ENCODE measurements at regions not wholly inside any gene's neighbourhood (a gene's known extent, or its start where the extent isn't known, plus 50 kb on each side); places are given as distances from the start of the nearest gene placed in this dataset.

- Histone ChIP-seq H2AFZ (ENCODE audit: low read length) (no peak overlapping the region), H3K36me3 (ENCODE audit: insufficient read depth, low read length) (no peaks in the 10 kb centered on the region), H3K27me3 (ENCODE audit: insufficient read depth, low read length) (no peaks in the 10 kb centered on the region), H3K9me3 (ENCODE audit: low read depth, low read length) (no peaks in the 10 kb centered on the region), H3K4me1 (ENCODE audit: insufficient read depth, low read length) (peaks cover 13% of the 10 kb centered on the region), H3K79me2 (ENCODE audit: insufficient read depth, low read length) (no peaks in the 10 kb centered on the region), H4K20me1 (ENCODE audit: insufficient read depth, low read length) (no peaks in the 10 kb centered on the region), H3K27ac (ENCODE audit: low read depth, low read length) (peak overlapping the region; percentile 95), H3K4me2 (ENCODE audit: insufficient read depth, low read length) (no peak overlapping the region), H3K4me3 (ENCODE audit: insufficient read depth, low read length) (no peak overlapping the region)
- no peak for DNase-seq (ENCODE audit: insufficient read length, low spot score, missing footprints)
- no peak for TF ChIP-seq CTCF (IDR thresholded peaks at IDR 0.05; ENCODE audit: extremely low read depth, low read depth, low read length)
Observed at GRCh38 chr4:147102596-147102995, 156.9 kb upstream of the TTC29 start.

GRCh38 chr4:147103403-147103946 lies 157.8 kb upstream of the TTC29 start:
- Histone ChIP-seq H4K20me1 (ENCODE audit: insufficient read depth, low read length) (no peaks in the 10 kb centered on the region), H3K4me2 (ENCODE audit: insufficient read depth, low read length) (peak overlapping the region; percentile 75), H3K4me3 (ENCODE audit: insufficient read depth, low read length) (peak overlapping the region; percentile 25), H3K9me3 (ENCODE audit: low read depth, low read length) (no peaks in the 10 kb centered on the region), H3K27me3 (ENCODE audit: insufficient read depth, low read length) (no peaks in the 10 kb centered on the region), H3K79me2 (ENCODE audit: insufficient read depth, low read length) (no peaks in the 10 kb centered on the region), H2AFZ (ENCODE audit: low read length) (peak overlapping the region; percentile 38), H3K36me3 (ENCODE audit: insufficient read depth, low read length) (no peaks in the 10 kb centered on the region), H3K4me1 (ENCODE audit: insufficient read depth, low read length) (peaks cover 13% of the 10 kb centered on the region), H3K27ac (ENCODE audit: low read depth, low read length) (peak overlapping the region; percentile 95)
- no peak for TF ChIP-seq CTCF (IDR thresholded peaks at IDR 0.05; ENCODE audit: extremely low read depth, low read depth, low read length)
- DNase-seq (ENCODE audit: insufficient read length, low spot score, missing footprints), result peak; percentile 91

- no peak overlapping the region for H3K4me3 ChIP-seq (ENCODE audit: insufficient read depth, low read length)
- DNase-seq (ENCODE audit: insufficient read length, low spot score, missing footprints), result no peak
- no peak overlapping the region for H3K27ac ChIP-seq (ENCODE audit: low read depth, low read length)
- H3K27me3 ChIP-seq (ENCODE audit: insufficient read depth, low read length), result no peaks in the 10 kb centered on the region
- H3K9me3 ChIP-seq (ENCODE audit: low read depth, low read length), result no peaks in the 10 kb centered on the region
- no peak for TF ChIP-seq CTCF (IDR thresholded peaks at IDR 0.05; ENCODE audit: extremely low read depth, low read depth, low read length)
- H2AFZ ChIP-seq (ENCODE audit: low read length), result peak overlapping the region; percentile 64
- H3K4me2 ChIP-seq (ENCODE audit: insufficient read depth, low read length), result no peak overlapping the region
- H4K20me1 ChIP-seq (ENCODE audit: insufficient read depth, low read length), result no peaks in the 10 kb centered on the region
- H3K4me1 ChIP-seq (ENCODE audit: insufficient read depth, low read length), result peaks cover 13% of the 10 kb centered on the region
- no peaks in the 10 kb centered on the region for H3K79me2 ChIP-seq (ENCODE audit: insufficient read depth, low read length)
- no peaks in the 10 kb centered on the region for H3K36me3 ChIP-seq (ENCODE audit: insufficient read depth, low read length)
Observed at GRCh38 chr4:147104768-147105167, 159.1 kb upstream of the TTC29 start.

- H3K79me2 ChIP-seq (ENCODE audit: insufficient read depth, low read length), result no peaks in the 10 kb centered on the region
- H3K4me1 ChIP-seq (ENCODE audit: insufficient read depth, low read length), result peaks cover 7% of the 10 kb centered on the region
- no peak for TF ChIP-seq CTCF (IDR thresholded peaks at IDR 0.05; ENCODE audit: extremely low read depth, low read depth, low read length)
- H3K4me3 ChIP-seq (ENCODE audit: insufficient read depth, low read length), result no peak overlapping the region
- no peaks in the 10 kb centered on the region for H3K9me3 ChIP-seq (ENCODE audit: low read depth, low read length)
- no peak for DNase-seq (ENCODE audit: insufficient read length, low spot score, missing footprints)
- peaks cover 2% of the 10 kb centered on the region for H4K20me1 ChIP-seq (ENCODE audit: insufficient read depth, low read length)
- no peak overlapping the region for H2AFZ ChIP-seq (ENCODE audit: low read length)
- H3K27ac ChIP-seq (ENCODE audit: low read depth, low read length), result no peak overlapping the region
- H3K4me2 ChIP-seq (ENCODE audit: insufficient read depth, low read length), result no peak overlapping the region
- H3K27me3 ChIP-seq (ENCODE audit: insufficient read depth, low read length), result no peaks in the 10 kb centered on the region
- no peaks in the 10 kb centered on the region for H3K36me3 ChIP-seq (ENCODE audit: insufficient read depth, low read length)
Observed at GRCh38 chr4:147108409-147108808, 162.7 kb upstream of the TTC29 start.
